ENCODE measurements at regions not wholly inside any gene's neighbourhood (a gene's known extent, or its start where the extent isn't known, plus 50 kb on each side); places are given as distances from the start of the nearest gene placed in this dataset.
"Not testable (repeated sequence)": the region's sequence is repeated elsewhere in the genome, so short reads cannot be mapped to it uniquely, and the experiment has no call there.

DNA sequence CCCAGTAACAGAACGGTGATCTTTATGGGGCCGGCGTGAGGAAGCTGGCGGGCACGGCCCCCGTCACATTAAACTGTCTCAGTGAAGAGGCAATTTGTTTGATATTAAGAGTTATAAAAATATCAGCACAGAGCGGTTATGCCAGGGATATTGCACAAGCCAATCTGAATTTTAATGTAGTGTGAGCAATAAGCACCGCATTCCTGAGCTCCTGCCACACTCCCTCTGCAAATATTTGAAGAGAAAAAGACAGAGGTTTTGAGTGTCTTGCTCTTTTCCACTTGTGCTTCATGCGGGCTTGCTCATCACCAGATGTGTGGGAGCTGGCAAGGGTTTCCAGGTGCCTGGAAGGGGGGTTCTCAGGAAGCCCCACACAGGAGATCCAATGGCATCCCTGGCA, 50.3 kb upstream of the PAX8 start:
- TF ChIP-seq POLR2AphosphoS5 (IDR thresholded peaks at IDR 0.05; ENCODE audit: low read depth, low read length), result not testable (repeated sequence)
- TF ChIP-seq, protein P1, sequence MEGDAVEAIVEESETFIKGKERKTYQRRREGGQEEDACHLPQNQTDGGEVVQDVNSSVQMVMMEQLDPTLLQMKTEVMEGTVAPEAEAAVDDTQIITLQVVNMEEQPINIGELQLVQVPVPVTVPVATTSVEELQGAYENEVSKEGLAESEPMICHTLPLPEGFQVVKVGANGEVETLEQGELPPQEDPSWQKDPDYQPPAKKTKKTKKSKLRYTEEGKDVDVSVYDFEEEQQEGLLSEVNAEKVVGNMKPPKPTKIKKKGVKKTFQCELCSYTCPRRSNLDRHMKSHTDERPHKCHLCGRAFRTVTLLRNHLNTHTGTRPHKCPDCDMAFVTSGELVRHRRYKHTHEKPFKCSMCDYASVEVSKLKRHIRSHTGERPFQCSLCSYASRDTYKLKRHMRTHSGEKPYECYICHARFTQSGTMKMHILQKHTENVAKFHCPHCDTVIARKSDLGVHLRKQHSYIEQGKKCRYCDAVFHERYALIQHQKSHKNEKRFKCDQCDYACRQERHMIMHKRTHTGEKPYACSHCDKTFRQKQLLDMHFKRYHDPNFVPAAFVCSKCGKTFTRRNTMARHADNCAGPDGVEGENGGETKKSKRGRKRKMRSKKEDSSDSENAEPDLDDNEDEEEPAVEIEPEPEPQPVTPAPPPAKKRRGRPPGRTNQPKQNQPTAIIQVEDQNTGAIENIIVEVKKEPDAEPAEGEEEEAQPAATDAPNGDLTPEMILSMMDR (IDR thresholded peaks at IDR 0.05), result not testable (repeated sequence)
- TF ChIP-seq, protein P2, sequence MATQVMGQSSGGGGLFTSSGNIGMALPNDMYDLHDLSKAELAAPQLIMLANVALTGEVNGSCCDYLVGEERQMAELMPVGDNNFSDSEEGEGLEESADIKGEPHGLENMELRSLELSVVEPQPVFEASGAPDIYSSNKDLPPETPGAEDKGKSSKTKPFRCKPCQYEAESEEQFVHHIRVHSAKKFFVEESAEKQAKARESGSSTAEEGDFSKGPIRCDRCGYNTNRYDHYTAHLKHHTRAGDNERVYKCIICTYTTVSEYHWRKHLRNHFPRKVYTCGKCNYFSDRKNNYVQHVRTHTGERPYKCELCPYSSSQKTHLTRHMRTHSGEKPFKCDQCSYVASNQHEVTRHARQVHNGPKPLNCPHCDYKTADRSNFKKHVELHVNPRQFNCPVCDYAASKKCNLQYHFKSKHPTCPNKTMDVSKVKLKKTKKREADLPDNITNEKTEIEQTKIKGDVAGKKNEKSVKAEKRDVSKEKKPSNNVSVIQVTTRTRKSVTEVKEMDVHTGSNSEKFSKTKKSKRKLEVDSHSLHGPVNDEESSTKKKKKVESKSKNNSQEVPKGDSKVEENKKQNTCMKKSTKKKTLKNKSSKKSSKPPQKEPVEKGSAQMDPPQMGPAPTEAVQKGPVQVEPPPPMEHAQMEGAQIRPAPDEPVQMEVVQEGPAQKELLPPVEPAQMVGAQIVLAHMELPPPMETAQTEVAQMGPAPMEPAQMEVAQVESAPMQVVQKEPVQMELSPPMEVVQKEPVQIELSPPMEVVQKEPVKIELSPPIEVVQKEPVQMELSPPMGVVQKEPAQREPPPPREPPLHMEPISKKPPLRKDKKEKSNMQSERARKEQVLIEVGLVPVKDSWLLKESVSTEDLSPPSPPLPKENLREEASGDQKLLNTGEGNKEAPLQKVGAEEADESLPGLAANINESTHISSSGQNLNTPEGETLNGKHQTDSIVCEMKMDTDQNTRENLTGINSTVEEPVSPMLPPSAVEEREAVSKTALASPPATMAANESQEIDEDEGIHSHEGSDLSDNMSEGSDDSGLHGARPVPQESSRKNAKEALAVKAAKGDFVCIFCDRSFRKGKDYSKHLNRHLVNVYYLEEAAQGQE (IDR thresholded peaks at IDR 0.05; ENCODE audit: insufficient read depth in 1 of 2, low read depth in 2 of 2, low read length in 1 of 2), result not testable (repeated sequence)

All from Panc1 (cell line).